DOHH2 (cell line): ENCODE measurements at regions not wholly inside any gene's neighbourhood (a gene's known extent, or its start where the extent isn't known, plus 50 kb on each side); places are given as distances from the start of the nearest gene placed in this dataset.

Experiments used
- H3F3A ChIP-seq: fragments of 200-600 bp; sonication (generic), shearing (Covaris generic); 2 replicates; pipeline ENCODE4 v1.6.0; 2016; ENCODE audit warnings: antibody characterized with exemption, mild to moderate bottlenecking; ENCODE audit not compliant: control insufficient read depth, insufficient read depth
- H3K27ac ChIP-seq: fragments of 200-600 bp; sonication (generic); 2 replicates; pipeline ENCODE4 v1.5.1; 2014; ENCODE audit warnings: low read depth, mild to moderate bottlenecking, low read length, moderate library complexity
- H3K27me3 ChIP-seq: fragments of 200-600 bp; sonication (generic); 2 replicates; pipeline ENCODE4 v1.6.1; 2014; ENCODE audit warnings: mild to moderate bottlenecking, low read length, mixed read lengths; ENCODE audit not compliant: control insufficient read depth
- H3K36me3 ChIP-seq: fragments of 200-600 bp; sonication (generic); 2 replicates; pipeline ENCODE4 v1.6.1; 2014; ENCODE audit warnings: mild to moderate bottlenecking, low read length, moderate library complexity, mixed read lengths; ENCODE audit not compliant: control insufficient read depth
- H3K4me1 ChIP-seq: fragments of 200-600 bp; sonication (generic); 2 replicates; pipeline ENCODE4 v1.6.1; 2014; ENCODE audit warnings: mild to moderate bottlenecking, low read length, mixed read lengths; ENCODE audit not compliant: control insufficient read depth
- H3K4me2 ChIP-seq: fragments of 200-600 bp; sonication (generic); 2 replicates; pipeline ENCODE4 v1.6.0; 2014; ENCODE audit warnings: mild to moderate bottlenecking, low read length, moderate library complexity
- H3K4me3 ChIP-seq: fragments of 200-600 bp; sonication (generic); 2 replicates; pipeline ENCODE4 v1.5.1; 2014; ENCODE audit warnings: mild to moderate bottlenecking, low read length, mixed read lengths
- H3K79me2 ChIP-seq: fragments of 200-600 bp; sonication (generic); 2 replicates; pipeline ENCODE4 v1.6.1; 2014; ENCODE audit warnings: mild to moderate bottlenecking, low read length, mixed read lengths; ENCODE audit not compliant: control insufficient read depth
- H3K9me2 ChIP-seq: fragments of 200-600 bp; sonication (generic); replicated peaks from 2 replicates; pipeline ENCODE4 v1.6.1; 2014; ENCODE audit warnings: mild to moderate bottlenecking, low read length, mixed read lengths; ENCODE audit not compliant: control insufficient read depth
- H3K9me3 ChIP-seq: fragments of 200-600 bp; sonication (generic); 2 replicates; pipeline ENCODE4 v1.6.1; 2014; ENCODE audit warnings: antibody characterized with exemption, low read length, mixed read lengths; ENCODE audit not compliant: control insufficient read depth, insufficient read depth
- H4K20me1 ChIP-seq: fragments of 200-600 bp; sonication (generic); 2 replicates; pipeline ENCODE4 v1.6.0; 2014; ENCODE audit warnings: low read depth, mild to moderate bottlenecking, antibody characterized with exemption, low read length, moderate library complexity; ENCODE audit not compliant: control insufficient read depth, insufficient read depth
- CTCF ChIP-seq: fragments of 200-600 bp; sonication (generic); IDR thresholded peaks from one replicate; pipeline ENCODE4 v1.5.1; 2014; ENCODE audit warnings: antibody characterized with exemption, mild to moderate bottlenecking, low read depth, low read length; ENCODE audit not compliant: poor library complexity, severe bottlenecking
- EZH2phosphoT487 ChIP-seq: fragments of 200-600 bp; sonication (generic); IDR thresholded peaks from 2 replicates; pipeline ENCODE4 v1.6.1; 2017; ENCODE audit warnings: borderline replicate concordance, mild to moderate bottlenecking, antibody characterized with exemption, low read length, moderate library complexity, mixed read lengths

- no peaks in the 10 kb centered on the region for H3K79me2 ChIP-seq
- H3F3A ChIP-seq: no peaks in the 10 kb centered on the region
- H3K36me3 ChIP-seq: no peaks in the 10 kb centered on the region
- H3K9me3 ChIP-seq: no peaks in the 10 kb centered on the region
- no peaks in the 10 kb centered on the region for H4K20me1 ChIP-seq
- H3K27me3 ChIP-seq: no peaks in the 10 kb centered on the region
- no peak overlapping the region for H3K4me3 ChIP-seq
- H3K4me2 ChIP-seq: no peak overlapping the region
- no peaks in the 10 kb centered on the region for H3K9me2 ChIP-seq
- no peak for TF ChIP-seq EZH2phosphoT487
- TF ChIP-seq CTCF: no peak
- H3K4me1 ChIP-seq: no peaks in the 10 kb centered on the region
- H3K27ac ChIP-seq: no peak overlapping the region
Observed at GRCh38 chr7:42627626-42628025, 284.2 kb downstream of the C7orf25 start.

GRCh38 chr7:42627101-42627500 lies 284.8 kb downstream of the C7orf25 start:
- Histone ChIP-seq H3K36me3 (no peaks in the 10 kb centered on the region), H3K4me3 (no peak overlapping the region), H3K9me3 (no peaks in the 10 kb centered on the region), H3K79me2 (no peaks in the 10 kb centered on the region), H3K27ac (no peak overlapping the region), H3K9me2 (no peaks in the 10 kb centered on the region), H3F3A (no peaks in the 10 kb centered on the region), H3K4me1 (no peaks in the 10 kb centered on the region), H4K20me1 (no peaks in the 10 kb centered on the region), H3K4me2 (no peak overlapping the region), H3K27me3 (no peaks in the 10 kb centered on the region)
- TF ChIP-seq EZH2phosphoT487: no peak
- no peak for TF ChIP-seq CTCF

- Histone ChIP-seq H3F3A (no peaks in the 10 kb centered on the region), H3K4me3 (no peak overlapping the region), H3K4me1 (no peaks in the 10 kb centered on the region), H3K9me2 (no peaks in the 10 kb centered on the region), H3K36me3 (no peaks in the 10 kb centered on the region), H3K4me2 (no peak overlapping the region), H3K9me3 (no peaks in the 10 kb centered on the region), H3K79me2 (no peaks in the 10 kb centered on the region), H3K27me3 (no peaks in the 10 kb centered on the region), H4K20me1 (no peaks in the 10 kb centered on the region), H3K27ac (no peak overlapping the region)
- TF ChIP-seq EZH2phosphoT487: no peak
- no peak for TF ChIP-seq CTCF
Observed at GRCh38 chr7:42625421-42625820, 286.4 kb downstream of the C7orf25 start.

- H3K79me2 ChIP-seq: no peaks in the 10 kb centered on the region
- TF ChIP-seq CTCF: no peak
- TF ChIP-seq EZH2phosphoT487: no peak
- no peaks in the 10 kb centered on the region for H3K36me3 ChIP-seq
- no peaks in the 10 kb centered on the region for H3K9me3 ChIP-seq
- no peak overlapping the region for H3K27ac ChIP-seq
- no peak overlapping the region for H3K4me3 ChIP-seq
- no peaks in the 10 kb centered on the region for H4K20me1 ChIP-seq
- no peaks in the 10 kb centered on the region for H3K27me3 ChIP-seq
- no peak overlapping the region for H3K4me2 ChIP-seq
- H3K4me1 ChIP-seq: no peaks in the 10 kb centered on the region
- no peaks in the 10 kb centered on the region for H3K9me2 ChIP-seq
- H3F3A ChIP-seq: no peaks in the 10 kb centered on the region
Observed at GRCh38 chr7:42624471-42624870, 287.4 kb downstream of the C7orf25 start.
